ENCODE measurements at regions not wholly inside any gene's neighbourhood (a gene's known extent, or its start where the extent isn't known, plus 50 kb on each side); places are given as distances from the start of the nearest gene placed in this dataset.

DNA sequence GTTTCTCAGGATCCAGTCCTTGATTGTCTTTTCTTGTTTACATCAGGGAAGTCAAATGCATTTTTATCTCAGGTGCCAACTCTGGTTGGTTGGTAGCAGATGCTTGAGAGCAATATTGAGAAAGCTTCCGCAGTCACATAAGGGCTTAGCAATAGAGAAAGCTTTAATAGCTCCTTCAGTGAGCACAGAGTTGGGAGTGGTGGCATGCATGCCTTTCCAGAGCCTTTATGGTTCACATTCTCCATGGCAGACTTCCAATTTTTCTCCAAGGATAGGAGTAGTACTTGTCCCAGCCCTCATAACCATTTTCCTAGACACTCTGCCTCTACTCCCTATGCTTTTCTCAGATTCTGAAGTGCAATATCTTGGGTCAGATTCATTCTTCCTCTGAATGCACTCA lies 280.4 kb downstream of the AEBP2 start:
- no peak for DNase-seq (ENCODE audit: insufficient read length, low spot score)
- FAIRE-seq = no peak
- no peak for TF ChIP-seq POU2F2 (IDR thresholded peaks at IDR 0.05; ENCODE audit: low read depth, low read length)
- no peak for TF ChIP-seq POLR2A (IDR thresholded peaks at IDR 0.05; ENCODE audit: low read depth, low read length)
- no peak for TF ChIP-seq PAX5 (IDR thresholded peaks at IDR 0.05; ENCODE audit: insufficient read depth, low read length, severe bottlenecking)
- TF ChIP-seq POLR2AphosphoS5 (IDR thresholded peaks at IDR 0.05; ENCODE audit: low read depth, low read length) = no peak
- no peak for TF ChIP-seq TAF1 (IDR thresholded peaks at IDR 0.05; ENCODE audit: low read depth, low read length)
- TF ChIP-seq SPI1 (IDR thresholded peaks at IDR 0.05; ENCODE audit: low read depth, low read length) = no peak

DNA sequence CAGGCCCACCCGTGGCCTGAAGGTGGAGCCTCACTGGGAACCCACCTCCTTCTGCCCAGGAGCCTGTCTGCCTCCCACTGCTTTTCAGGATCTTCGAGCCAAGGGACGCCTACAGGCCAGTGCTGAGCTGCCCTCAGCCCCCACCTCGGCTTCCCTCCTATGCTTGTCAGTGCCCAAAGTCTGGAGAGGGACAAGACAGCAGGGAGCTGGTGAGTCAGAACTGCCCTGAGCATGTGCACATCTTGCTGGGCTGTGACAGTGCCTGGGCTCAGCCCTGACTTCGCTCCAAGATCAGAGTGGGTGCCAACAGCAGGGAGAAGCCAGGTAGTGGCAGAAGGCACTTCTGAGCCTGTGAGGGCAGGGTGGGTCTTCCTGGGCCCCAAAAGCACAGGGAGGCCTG lies 286.8 kb downstream of the AEBP2 start:
- FAIRE-seq (no peak), DNase-seq (ENCODE audit: insufficient read length, low spot score) (no peak)
- no peak for TF ChIP-seq POLR2A (IDR thresholded peaks at IDR 0.05; ENCODE audit: low read depth, low read length)
- no peak for TF ChIP-seq POU2F2 (IDR thresholded peaks at IDR 0.05; ENCODE audit: low read depth, low read length)
- no peak for TF ChIP-seq PAX5 (IDR thresholded peaks at IDR 0.05; ENCODE audit: insufficient read depth, low read length, severe bottlenecking)
- no peak for TF ChIP-seq SPI1 (IDR thresholded peaks at IDR 0.05; ENCODE audit: low read depth, low read length)
- TF ChIP-seq POLR2AphosphoS5 (IDR thresholded peaks at IDR 0.05; ENCODE audit: low read depth, low read length) = no peak
- TF ChIP-seq TAF1 (IDR thresholded peaks at IDR 0.05; ENCODE audit: low read depth, low read length) = no peak

- TF ChIP-seq POLR2AphosphoS5 (IDR thresholded peaks at IDR 0.05; ENCODE audit: low read depth, low read length) (no peak), POLR2A (IDR thresholded peaks at IDR 0.05; ENCODE audit: low read depth, low read length) (no peak), PAX5 (IDR thresholded peaks at IDR 0.05; ENCODE audit: insufficient read depth, low read length, severe bottlenecking) (no peak), SPI1 (IDR thresholded peaks at IDR 0.05; ENCODE audit: low read depth, low read length) (no peak), TAF1 (IDR thresholded peaks at IDR 0.05; ENCODE audit: low read depth, low read length) (no peak), POU2F2 (IDR thresholded peaks at IDR 0.05; ENCODE audit: low read depth, low read length) (no peak)
- FAIRE-seq (no peak), DNase-seq (ENCODE audit: insufficient read length, low spot score) (no peak)
Observed at GRCh38 chr12:19726592-19726991, 287.3 kb downstream of the AEBP2 start.

GRCh38 chr12:19737019-19737418 lies 297.7 kb downstream of the AEBP2 start:
- DNase-seq (ENCODE audit: insufficient read length, low spot score) (no peak), FAIRE-seq (no peak)
- no peak for TF ChIP-seq SPI1 (IDR thresholded peaks at IDR 0.05; ENCODE audit: low read depth, low read length)
- no peak for TF ChIP-seq POLR2AphosphoS5 (IDR thresholded peaks at IDR 0.05; ENCODE audit: low read depth, low read length)

GRCh38 chr12:19739195-19739776 lies 300.0 kb downstream of the AEBP2 start:
- DNase-seq (ENCODE audit: insufficient read length, low spot score) = peak; percentile 20
- FAIRE-seq = no peak
- TF ChIP-seq POLR2A (IDR thresholded peaks at IDR 0.05; ENCODE audit: low read depth, low read length) = no peak
- no peak for TF ChIP-seq POU2F2 (IDR thresholded peaks at IDR 0.05; ENCODE audit: low read depth, low read length)
- TF ChIP-seq POLR2AphosphoS5 (IDR thresholded peaks at IDR 0.05; ENCODE audit: low read depth, low read length) = no peak
- no peak for TF ChIP-seq TAF1 (IDR thresholded peaks at IDR 0.05; ENCODE audit: low read depth, low read length)
- no peak for TF ChIP-seq PAX5 (IDR thresholded peaks at IDR 0.05; ENCODE audit: insufficient read depth, low read length, severe bottlenecking)
- no peak for TF ChIP-seq SPI1 (IDR thresholded peaks at IDR 0.05; ENCODE audit: low read depth, low read length)

GRCh38 chr12:19740472-19741131 lies 301.3 kb downstream of the AEBP2 start:
- no peak for DNase-seq (ENCODE audit: insufficient read length, low spot score)
- no peak for FAIRE-seq
- TF ChIP-seq TAF1 (IDR thresholded peaks at IDR 0.05; ENCODE audit: low read depth, low read length) = no peak
- no peak for TF ChIP-seq POLR2AphosphoS5 (IDR thresholded peaks at IDR 0.05; ENCODE audit: low read depth, low read length)
- no peak for TF ChIP-seq PAX5 (IDR thresholded peaks at IDR 0.05; ENCODE audit: insufficient read depth, low read length, severe bottlenecking)
- no peak for TF ChIP-seq POLR2A (IDR thresholded peaks at IDR 0.05; ENCODE audit: low read depth, low read length)
- TF ChIP-seq SPI1 (IDR thresholded peaks at IDR 0.05; ENCODE audit: low read depth, low read length) = no peak
- no peak for TF ChIP-seq POU2F2 (IDR thresholded peaks at IDR 0.05; ENCODE audit: low read depth, low read length)

- no peak for DNase-seq (ENCODE audit: insufficient read length, low spot score)
- no peak for FAIRE-seq
- TF ChIP-seq PAX5 (IDR thresholded peaks at IDR 0.05; ENCODE audit: insufficient read depth, low read length, severe bottlenecking) (no peak), POLR2A (IDR thresholded peaks at IDR 0.05; ENCODE audit: low read depth, low read length) (no peak), POU2F2 (IDR thresholded peaks at IDR 0.05; ENCODE audit: low read depth, low read length) (no peak), TAF1 (IDR thresholded peaks at IDR 0.05; ENCODE audit: low read depth, low read length) (no peak), SPI1 (IDR thresholded peaks at IDR 0.05; ENCODE audit: low read depth, low read length) (no peak), POLR2AphosphoS5 (IDR thresholded peaks at IDR 0.05; ENCODE audit: low read depth, low read length) (no peak)
Observed at GRCh38 chr12:19741132-19741489, 301.8 kb downstream of the AEBP2 start.

DNA sequence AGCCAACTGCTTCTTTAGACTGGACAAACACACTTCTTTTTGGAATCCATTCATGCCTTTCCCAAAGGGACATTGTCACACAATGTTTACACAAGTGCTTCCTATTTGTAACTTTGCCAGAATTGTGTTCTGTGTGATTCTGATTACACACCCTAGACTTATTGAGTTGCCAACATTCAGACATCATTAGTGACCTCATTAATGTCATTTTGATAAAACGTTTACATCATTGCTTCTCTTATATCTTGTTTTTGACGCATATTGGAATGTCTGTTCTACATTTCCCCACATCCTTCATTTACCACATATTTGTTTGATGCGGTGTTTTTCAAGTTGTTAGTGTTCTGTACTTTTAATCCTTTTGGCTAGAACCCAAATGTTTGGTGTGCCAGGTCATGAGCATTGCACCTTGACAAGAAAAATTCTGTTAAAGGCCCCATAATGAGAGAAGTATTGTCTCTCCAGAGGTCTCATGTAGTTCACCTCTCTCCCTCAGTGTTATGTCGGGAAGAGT lies 305.5 kb downstream of the AEBP2 start:
- DNase-seq (ENCODE audit: insufficient read length, low spot score) (no peak), FAIRE-seq (no peak)
- TF ChIP-seq TAF1 (IDR thresholded peaks at IDR 0.05; ENCODE audit: low read depth, low read length) (no peak), POLR2AphosphoS5 (IDR thresholded peaks at IDR 0.05; ENCODE audit: low read depth, low read length) (no peak), PAX5 (IDR thresholded peaks at IDR 0.05; ENCODE audit: insufficient read depth, low read length, severe bottlenecking) (no peak), POU2F2 (IDR thresholded peaks at IDR 0.05; ENCODE audit: low read depth, low read length) (no peak), POLR2A (IDR thresholded peaks at IDR 0.05; ENCODE audit: low read depth, low read length) (no peak), SPI1 (IDR thresholded peaks at IDR 0.05; ENCODE audit: low read depth, low read length) (no peak)

- no peak for DNase-seq (ENCODE audit: insufficient read length, low spot score)
- TF ChIP-seq POLR2A (IDR thresholded peaks at IDR 0.05; ENCODE audit: low read depth, low read length) (no peak), POU2F2 (IDR thresholded peaks at IDR 0.05; ENCODE audit: low read depth, low read length) (no peak), SPI1 (IDR thresholded peaks at IDR 0.05; ENCODE audit: low read depth, low read length) (no peak), TAF1 (IDR thresholded peaks at IDR 0.05; ENCODE audit: low read depth, low read length) (no peak)
- no peak for FAIRE-seq
Observed at GRCh38 chr12:19746471-19746870, 307.2 kb downstream of the AEBP2 start.

Data from GM12891 (cell line).